Upper lobe of right lung (tissue), 1 donor: ENCODE measurements at regions not wholly inside any gene's neighbourhood (a gene's known extent, or its start where the extent isn't known, plus 50 kb on each side); places are given as distances from the start of the nearest gene placed in this dataset.
"Not testable (repeated sequence)": the region's sequence is repeated elsewhere in the genome, so short reads cannot be mapped to it uniquely, and the experiment has no call there.

ENCODE experiments used
- ATAC-seq: fragments of 200-7000 bp; cut with Tn5 transposase; one replicate; pipeline ENCODE4 v1.9.1; 2020; ENCODE audit warnings: mild to moderate bottlenecking, moderate library complexity
- DNase-seq: peaks from one replicate; pipeline ENCODE4 v3.0.0-alpha.2; 2020
- H3K27ac ChIP-seq: fragments of 200-600 bp; one replicate; pipeline ENCODE4 v1.8.0; 2022
- H3K27me3 ChIP-seq: fragments of 200-600 bp; one replicate; pipeline ENCODE4 v1.8.0; 2022; ENCODE audit warnings: mild to moderate bottlenecking
- H3K36me3 ChIP-seq: fragments of 200-600 bp; one replicate; pipeline ENCODE4 v1.8.0; 2022
- H3K4me1 ChIP-seq: fragments of 200-600 bp; one replicate; pipeline ENCODE4 v1.8.0; 2022
- H3K4me3 ChIP-seq: fragments of 200-600 bp; one replicate; pipeline ENCODE4 v1.8.0; 2022; ENCODE audit warnings: mild to moderate bottlenecking
- H3K9me3 ChIP-seq: fragments of 200-600 bp; one replicate; pipeline ENCODE4 v1.8.0; 2022
- intact Hi-C: fragments of 100-400 bp; cut with DNase I; formaldehyde crosslinking; loops from one replicate; pipeline ENCODE4 v1.11.0; 2022
- TF ChIP-seq, protein P1 (sequence below): fragments of 200-600 bp; IDR thresholded peaks from one replicate; pipeline ENCODE4 v1.8.0; 2022; ENCODE audit warnings: antibody characterized with exemption
- donor health status: DM: no; HTN: yes; CAD: no; lungs with severe emphysema.

DNA sequence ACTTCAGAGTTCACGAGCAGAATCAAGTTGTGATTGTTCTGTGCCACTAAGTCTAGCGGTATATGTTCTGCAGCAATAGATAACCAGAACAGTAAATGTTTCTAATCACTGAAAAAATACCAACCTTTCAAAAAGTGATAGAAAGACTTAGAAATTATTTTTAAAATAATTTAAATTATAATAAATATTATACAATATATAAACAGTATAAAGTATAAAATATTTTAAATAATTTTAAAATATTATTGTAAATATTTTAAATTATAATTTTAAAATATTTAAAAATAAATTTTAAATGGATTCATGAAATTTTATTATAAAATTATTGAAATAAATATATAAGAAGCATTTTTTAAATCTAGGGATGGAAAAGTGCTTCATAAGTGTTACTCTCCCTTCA, 126.3 kb upstream of the ID2 start:
- intact Hi-C loops: no loop called here
- no peaks in the 10 kb centered on the region for H3K27me3 ChIP-seq

DNA sequence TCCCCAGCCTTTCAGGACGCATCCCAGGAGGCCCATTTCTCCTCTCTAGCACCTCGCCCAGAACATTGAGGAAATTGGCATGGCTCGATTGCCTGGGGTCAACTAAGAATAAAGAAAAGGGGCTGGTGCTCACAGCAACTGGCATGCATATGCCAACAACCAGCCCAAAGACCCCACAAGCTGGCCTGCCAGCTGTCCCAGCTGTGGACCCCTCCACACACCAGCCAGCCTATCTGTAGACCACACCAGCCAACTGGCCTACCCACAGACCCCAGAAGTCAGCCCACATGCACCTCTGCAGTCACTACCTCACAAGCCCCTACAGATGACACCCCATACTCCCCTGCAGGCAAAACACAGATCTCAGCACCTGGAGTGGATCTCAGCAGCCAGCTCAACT, 123.8 kb upstream of the ID2 start:
- Histone ChIP-seq H3K4me1 (no peaks in the 10 kb centered on the region), H3K27ac (no peak overlapping the region), H3K36me3 (no peaks in the 10 kb centered on the region), H3K27me3 (no peaks in the 10 kb centered on the region), H3K9me3 (no peaks in the 10 kb centered on the region), H3K4me3 (no peak overlapping the region)
- ATAC-seq (peak; percentile 25), DNase-seq (no peak)
- TF ChIP-seq, protein P1, sequence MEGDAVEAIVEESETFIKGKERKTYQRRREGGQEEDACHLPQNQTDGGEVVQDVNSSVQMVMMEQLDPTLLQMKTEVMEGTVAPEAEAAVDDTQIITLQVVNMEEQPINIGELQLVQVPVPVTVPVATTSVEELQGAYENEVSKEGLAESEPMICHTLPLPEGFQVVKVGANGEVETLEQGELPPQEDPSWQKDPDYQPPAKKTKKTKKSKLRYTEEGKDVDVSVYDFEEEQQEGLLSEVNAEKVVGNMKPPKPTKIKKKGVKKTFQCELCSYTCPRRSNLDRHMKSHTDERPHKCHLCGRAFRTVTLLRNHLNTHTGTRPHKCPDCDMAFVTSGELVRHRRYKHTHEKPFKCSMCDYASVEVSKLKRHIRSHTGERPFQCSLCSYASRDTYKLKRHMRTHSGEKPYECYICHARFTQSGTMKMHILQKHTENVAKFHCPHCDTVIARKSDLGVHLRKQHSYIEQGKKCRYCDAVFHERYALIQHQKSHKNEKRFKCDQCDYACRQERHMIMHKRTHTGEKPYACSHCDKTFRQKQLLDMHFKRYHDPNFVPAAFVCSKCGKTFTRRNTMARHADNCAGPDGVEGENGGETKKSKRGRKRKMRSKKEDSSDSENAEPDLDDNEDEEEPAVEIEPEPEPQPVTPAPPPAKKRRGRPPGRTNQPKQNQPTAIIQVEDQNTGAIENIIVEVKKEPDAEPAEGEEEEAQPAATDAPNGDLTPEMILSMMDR: no peak
- intact Hi-C loops: no loop called here

More for the DNA sequence above, 126.3 kb upstream of the ID2 start:
- no peak for ATAC-seq
- no peak for DNase-seq
- Histone ChIP-seq H3K36me3 (no peaks in the 10 kb centered on the region), H3K9me3 (no peaks in the 10 kb centered on the region), H3K4me3 (no peak overlapping the region), H3K27ac (no peak overlapping the region), H3K4me1 (no peaks in the 10 kb centered on the region)
- TF ChIP-seq, protein P1: no peak

DNA sequence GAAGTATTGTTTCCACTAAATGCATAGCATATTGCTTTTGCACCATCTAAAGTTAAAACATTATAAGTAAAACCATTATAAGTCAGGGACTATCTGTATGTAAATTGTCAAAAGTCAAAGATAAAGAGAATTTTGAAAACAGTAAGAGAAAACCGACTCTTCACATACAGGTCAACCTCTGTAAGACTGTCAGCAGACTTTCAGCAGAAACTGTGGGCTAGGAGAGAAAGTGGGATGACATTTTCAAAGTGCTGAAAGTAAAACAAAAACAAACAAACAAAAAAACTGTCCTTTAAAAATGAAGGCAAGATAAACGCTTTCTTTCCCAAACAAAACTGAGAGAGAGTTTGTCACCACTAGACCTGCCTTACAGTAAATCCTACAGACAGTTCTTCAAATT, 122.9 kb upstream of the ID2 start:
- Histone ChIP-seq H3K36me3 (no peaks in the 10 kb centered on the region), H3K4me3 (no peak overlapping the region), H3K27me3 (no peaks in the 10 kb centered on the region), H3K9me3 (no peaks in the 10 kb centered on the region), H3K27ac (no peak overlapping the region), H3K4me1 (no peaks in the 10 kb centered on the region)
- no peak for ATAC-seq
- intact Hi-C loops: no loop called here
- DNase-seq: no peak
- TF ChIP-seq, protein P1: no peak

DNA sequence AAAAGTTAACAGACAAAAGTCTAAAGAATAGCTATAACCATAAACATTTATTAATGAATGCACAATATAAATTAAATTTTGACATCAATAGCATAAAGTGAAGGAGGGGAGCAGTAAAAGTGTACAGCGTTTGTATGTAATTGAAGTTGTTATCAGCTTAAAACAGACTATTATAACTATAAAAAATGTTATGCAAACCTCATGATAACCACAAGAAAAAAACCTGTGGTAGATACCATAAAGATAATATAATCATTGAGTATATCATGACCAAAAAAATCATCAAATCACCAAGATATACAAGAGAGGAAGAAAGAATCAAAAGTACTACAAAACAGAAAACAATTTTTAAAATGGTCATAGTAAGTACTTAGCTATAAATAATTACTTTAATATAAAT, 122.1 kb upstream of the ID2 start:
- intact Hi-C loops: no loop called here

DNA sequence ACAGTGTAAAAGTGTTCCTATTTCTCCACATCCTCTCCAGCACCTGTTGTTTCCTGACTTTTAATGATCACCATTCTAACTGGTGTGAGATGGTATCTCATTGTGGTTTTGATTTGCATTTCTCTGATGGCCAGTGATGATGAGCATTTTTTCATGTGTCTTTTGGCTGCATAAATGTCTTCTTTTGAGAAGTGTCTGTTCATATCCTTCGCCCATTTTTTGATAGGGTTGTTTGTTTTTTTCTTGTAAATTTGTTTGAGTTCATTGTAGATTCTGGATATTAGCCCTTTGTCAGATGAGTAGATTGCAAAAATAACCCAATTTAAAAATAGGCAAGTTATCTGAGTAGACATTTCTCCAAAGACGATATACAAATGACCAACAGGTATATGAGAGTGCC, 120.2 kb upstream of the ID2 start:
- H3K27ac ChIP-seq, H3K27me3 ChIP-seq, DNase-seq, H3K36me3 ChIP-seq, intact Hi-C loops, ATAC-seq, H3K9me3 ChIP-seq, H3K4me3 ChIP-seq, H3K4me1 ChIP-seq: not testable (repeated sequence)

More for the DNA sequence above, 122.1 kb upstream of the ID2 start:
- DNase-seq: no peak
- H3K27ac ChIP-seq: no peak overlapping the region
- no peaks in the 10 kb centered on the region for H3K36me3 ChIP-seq
- H3K27me3 ChIP-seq: no peaks in the 10 kb centered on the region
- TF ChIP-seq, protein P1: no peak
- H3K9me3 ChIP-seq: no peaks in the 10 kb centered on the region
- no peak for ATAC-seq
- no peak overlapping the region for H3K4me3 ChIP-seq
- no peaks in the 10 kb centered on the region for H3K4me1 ChIP-seq

DNA sequence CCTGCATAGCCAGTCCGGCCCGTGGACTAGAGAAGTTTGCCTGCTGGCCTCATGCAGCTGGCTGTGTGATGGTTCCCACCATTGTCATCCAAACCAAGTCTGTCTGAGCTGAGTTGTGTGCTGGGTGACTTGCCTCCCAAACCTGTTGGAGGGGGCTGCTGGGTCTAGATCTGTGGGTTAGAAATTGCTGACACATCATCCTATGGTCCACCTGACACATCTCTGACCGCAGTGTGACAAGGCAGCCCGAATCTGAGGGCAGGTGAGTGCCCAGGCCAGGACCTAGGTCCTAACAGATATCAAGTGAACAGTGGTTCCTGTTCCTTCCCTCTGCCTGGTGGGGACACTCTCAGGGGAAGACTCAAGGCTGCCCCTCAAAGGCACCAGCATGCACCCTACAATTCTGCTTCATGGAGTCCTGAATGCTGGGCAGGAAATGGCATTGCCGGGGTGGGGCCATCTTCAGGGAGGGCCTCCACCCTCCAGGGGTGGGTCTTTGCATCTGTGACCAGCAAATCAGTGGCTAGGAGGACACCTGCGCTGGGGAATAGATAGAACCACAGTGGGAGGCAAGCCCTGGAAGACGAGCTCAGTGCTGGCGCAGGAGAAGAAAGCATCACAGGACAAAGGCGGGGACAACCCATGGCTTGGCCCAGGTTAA, 117.9 kb upstream of the ID2 start:
- intact Hi-C loops: no loop called here
- no peaks in the 10 kb centered on the region for H3K36me3 ChIP-seq
- no peak overlapping the region for H3K27ac ChIP-seq
- ATAC-seq (no peak), DNase-seq (no peak)
- no peaks in the 10 kb centered on the region for H3K9me3 ChIP-seq
- no peaks in the 10 kb centered on the region for H3K4me1 ChIP-seq
- TF ChIP-seq, protein P1: no peak
- no peaks in the 10 kb centered on the region for H3K27me3 ChIP-seq
- no peak overlapping the region for H3K4me3 ChIP-seq
